GM21515 (cell line): ENCODE measurements at regions not wholly inside any gene's neighbourhood (a gene's known extent, or its start where the extent isn't known, plus 50 kb on each side); places are given as distances from the start of the nearest gene placed in this dataset.
"Not testable (repeated sequence)": the region's sequence is repeated elsewhere in the genome, so short reads cannot be mapped to it uniquely, and the experiment has no call there.

Experiments used
- ATAC-seq: cut with Tn5 transposase; IDR thresholded peaks from one replicate; pipeline ENCODE4 v1.9.1; 2021; ENCODE audit not compliant: unreplicated experiment

DNA sequence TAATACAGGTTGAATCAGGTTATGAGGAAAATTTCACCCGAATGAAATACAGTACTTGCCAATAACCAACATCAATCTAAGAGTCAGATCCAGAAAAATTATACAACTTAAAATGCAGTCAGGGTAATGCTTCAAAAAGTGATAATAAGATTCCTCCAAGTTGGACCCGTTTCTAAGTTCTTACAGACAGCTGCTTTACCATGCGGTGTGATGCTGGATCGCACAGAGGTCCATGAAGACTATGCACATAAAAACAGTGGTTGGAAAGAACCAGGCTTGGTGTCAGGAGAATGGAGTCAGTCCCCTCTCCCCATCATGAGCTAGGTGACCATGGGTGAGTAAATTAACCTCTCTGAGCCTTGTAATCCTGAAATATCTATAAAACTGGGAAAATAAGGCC is 261.3 kb downstream of the QDPR start:
- ATAC-seq, result no peak

GRCh38 chr4:17246656-17247055 is 265.2 kb downstream of the QDPR start:
- ATAC-seq, result no peak

GRCh38 chr4:17241835-17242234 is 270.1 kb downstream of the QDPR start:
- no peak for ATAC-seq

DNA sequence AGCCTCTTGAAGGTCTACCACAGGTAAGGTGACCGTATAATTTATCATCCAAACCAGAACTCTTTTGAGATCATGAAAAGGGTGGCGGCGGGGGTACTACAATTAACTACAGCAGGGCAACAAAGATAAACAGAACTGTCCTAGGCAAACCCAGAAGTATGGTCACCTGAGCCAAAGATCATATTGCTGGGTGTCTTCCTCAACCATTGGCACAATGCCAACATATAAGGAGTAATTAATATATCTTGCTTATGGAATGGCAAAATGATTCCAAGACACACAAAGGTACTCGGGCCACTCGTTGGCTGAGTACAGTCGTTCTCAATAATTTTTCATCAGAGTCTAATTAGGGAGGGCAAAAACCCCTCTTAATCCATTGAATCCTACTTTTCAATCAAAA is 273.3 kb downstream of the QDPR start:
- ATAC-seq, result no peak

DNA sequence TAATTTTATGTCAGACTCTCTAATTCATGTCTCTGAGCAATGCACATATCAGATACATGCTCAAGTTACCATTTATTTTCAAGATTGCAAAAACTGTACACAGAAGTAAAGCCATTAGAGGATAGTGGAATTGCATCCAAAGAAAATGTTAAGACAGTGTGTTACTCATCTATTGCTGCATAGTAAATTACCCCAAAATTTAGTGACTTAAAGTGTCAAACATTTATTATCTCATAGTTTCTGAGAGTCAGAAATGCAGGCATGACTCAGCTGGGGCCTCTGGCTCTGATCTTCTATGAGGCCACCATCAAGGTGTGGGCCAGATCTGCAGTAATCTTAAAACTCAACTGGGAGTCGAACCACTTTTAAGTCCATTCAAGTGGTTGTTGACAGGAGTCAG is 275.2 kb downstream of the QDPR start:
- no peak for ATAC-seq

- ATAC-seq, result no peak
Observed at GRCh38 chr4:17234678-17235077, 277.2 kb downstream of the QDPR start.

DNA sequence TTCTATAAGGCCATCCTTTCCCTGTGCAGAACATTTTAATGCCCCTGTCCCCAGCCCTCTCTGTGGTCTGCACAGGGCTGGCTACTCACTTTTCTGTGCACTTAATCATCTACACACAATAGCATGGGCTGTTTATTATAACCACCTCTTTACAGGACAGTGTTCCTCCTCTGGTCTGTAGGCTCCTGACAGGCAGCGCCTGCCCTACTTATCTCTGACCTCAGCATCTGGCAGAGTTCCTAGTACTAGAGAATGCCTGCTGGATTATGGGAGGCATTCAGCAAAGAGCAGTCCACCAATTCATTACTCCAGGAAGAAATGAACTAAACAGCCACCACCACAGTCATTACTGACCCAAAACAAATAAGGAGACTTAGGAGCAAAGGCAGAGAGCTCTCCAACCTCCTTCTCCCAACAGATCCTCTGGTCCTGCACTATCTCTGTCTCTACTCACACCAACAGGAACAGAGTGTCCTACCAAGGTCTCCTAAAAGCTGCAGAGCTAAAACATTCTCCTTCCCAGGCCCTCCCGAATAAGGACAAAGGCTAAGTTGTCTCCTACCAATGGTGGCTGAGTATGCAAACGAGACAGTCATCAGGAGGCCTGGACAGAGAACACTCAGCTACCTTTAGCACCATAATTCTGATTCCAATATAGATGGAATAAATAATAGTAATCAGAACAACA is 279.2 kb downstream of the QDPR start:
- ATAC-seq, result no peak

- ATAC-seq, result not testable (repeated sequence)
Observed at GRCh38 chr4:17231880-17232475, 279.9 kb downstream of the QDPR start.

- ATAC-seq, result no peak
Observed at GRCh38 chr4:17230727-17231126, 281.2 kb downstream of the QDPR start.

GRCh38 chr4:17220816-17221215 is 291.1 kb downstream of the QDPR start:
- no peak for ATAC-seq

GRCh38 chr4:17218786-17219185 is 293.1 kb downstream of the QDPR start:
- ATAC-seq, result no peak

GRCh38 chr4:17206829-17207801 is 304.8 kb downstream of the QDPR start:
- peak; percentile 69 for ATAC-seq

- ATAC-seq, result no peak
Observed at GRCh38 chr4:17204908-17205307, 306.5 kb upstream of the LDB2 start.

DNA sequence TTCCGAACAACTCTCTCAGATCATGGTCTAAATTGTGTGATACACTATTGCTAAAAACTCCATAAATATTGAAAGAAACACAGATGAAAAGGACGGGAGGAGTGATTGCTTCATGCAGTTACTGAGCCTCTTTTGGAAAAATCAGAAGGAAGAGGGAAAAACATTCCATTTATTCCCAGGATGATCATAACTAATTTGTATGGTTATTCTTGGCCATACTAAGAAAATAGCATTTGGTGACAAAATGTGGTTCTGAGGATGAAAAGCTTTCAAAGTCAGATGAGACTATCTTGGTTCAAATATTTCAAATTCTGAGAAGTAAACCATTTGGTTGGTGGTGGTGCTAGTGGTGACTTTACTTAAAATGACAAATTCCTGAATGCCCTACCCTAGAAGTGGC is 305.4 kb upstream of the LDB2 start:
- ATAC-seq, result no peak

- ATAC-seq, result no peak
Observed at GRCh38 chr4:17197070-17197469, 298.6 kb upstream of the LDB2 start.

- ATAC-seq, result no peak
Observed at GRCh38 chr4:17195461-17196275, 297.2 kb upstream of the LDB2 start.

DNA sequence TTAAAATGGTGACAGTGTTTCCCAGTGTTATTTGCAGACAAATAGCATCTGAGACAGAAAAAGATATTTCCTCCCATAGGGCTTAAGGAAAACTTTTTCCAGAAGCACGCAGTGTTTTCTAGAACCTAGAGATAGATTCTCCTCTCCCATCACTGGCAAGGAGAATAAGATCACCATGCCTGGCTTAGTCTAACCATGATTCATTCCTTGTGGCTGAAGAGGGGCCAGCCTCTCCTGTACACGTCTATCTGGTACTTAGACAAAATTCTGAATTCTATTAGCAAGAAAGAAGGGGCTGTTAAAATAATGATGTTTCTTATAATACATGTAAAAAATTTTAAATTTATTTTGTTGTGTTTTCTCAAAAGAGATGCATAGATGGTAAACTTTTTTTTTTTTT is 296.1 kb upstream of the LDB2 start:
- no peak for ATAC-seq

DNA sequence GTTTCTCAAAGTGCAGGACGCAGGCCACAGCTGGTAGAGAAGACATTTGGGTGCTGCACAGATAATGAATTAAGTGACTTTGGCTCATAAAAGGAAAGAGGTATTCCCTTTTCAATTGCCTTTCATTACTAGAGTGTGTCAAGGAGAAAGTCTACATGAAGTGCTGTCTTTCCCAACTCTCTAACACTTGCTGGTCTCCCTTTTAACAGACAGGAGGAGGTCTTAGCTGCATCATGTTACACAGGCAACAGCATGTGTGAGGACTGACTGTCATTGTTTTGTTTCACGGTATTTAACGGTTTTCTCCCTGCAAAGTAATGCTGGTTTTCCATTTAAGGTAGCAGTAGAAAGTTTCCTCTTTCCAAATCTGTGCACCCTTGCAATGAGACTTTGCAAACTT is 291.3 kb upstream of the LDB2 start:
- ATAC-seq, result no peak

DNA sequence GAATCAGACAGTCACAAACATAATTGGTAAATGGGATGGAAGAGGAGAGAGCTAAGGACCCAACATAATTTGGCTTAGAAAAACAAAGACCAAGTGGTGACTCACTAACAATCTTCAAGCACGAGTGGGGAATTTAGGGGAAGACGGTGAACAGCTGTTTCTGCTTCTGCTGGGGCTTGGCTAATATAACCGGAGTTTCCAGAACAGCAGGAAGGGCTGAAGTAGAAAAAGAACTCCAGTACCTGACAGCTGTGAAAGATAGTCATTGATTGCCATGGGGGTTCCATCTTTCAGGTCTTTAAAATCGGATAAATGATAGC is 290.9 kb upstream of the LDB2 start:
- no peak for ATAC-seq

GRCh38 chr4:17188547-17189400 is 290.3 kb upstream of the LDB2 start:
- no peak for ATAC-seq
